ENCODE measurements at regions not wholly inside any gene's neighbourhood (a gene's known extent, or its start where the extent isn't known, plus 50 kb on each side); places are given as distances from the start of the nearest gene placed in this dataset.

DNA sequence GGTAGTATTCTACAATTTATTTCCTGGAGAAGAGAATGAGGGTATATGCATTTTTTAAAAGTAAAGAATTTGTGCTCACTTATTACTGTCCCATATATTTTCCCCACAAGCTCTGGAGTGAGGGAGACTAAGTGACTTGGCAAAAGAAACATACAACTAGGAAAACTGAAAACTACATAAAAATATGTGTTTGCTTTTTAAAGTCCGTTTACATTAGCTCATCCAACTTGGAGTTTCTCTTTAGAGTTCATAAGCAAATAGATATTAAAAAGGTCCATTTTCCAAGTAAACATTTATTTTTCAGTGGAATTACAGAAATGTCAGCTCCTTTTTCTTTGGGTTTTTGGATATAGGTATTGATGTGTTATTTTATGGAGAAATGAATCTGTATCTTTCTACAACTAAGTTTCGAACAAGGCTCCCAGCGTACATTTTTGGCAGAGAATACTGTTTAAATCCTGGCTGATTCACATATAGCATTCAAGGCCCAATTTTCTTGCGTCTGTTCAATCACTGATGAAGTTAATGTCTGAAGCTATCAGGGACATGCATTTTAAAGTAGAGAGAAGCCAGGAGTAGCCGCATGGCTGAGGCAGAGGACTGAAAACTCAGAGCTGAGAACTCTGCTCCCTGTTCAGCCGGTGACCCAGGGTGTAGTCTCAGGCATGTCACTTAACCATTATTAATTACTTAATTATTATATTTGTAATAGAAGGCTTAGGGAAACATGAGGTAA, 729.4 kb downstream of the EFNB2 start:
- intact Hi-C loops (cut with DNase I), result no loop called here
- no peak for DNase-seq (ENCODE audit: low spot score)

DNA sequence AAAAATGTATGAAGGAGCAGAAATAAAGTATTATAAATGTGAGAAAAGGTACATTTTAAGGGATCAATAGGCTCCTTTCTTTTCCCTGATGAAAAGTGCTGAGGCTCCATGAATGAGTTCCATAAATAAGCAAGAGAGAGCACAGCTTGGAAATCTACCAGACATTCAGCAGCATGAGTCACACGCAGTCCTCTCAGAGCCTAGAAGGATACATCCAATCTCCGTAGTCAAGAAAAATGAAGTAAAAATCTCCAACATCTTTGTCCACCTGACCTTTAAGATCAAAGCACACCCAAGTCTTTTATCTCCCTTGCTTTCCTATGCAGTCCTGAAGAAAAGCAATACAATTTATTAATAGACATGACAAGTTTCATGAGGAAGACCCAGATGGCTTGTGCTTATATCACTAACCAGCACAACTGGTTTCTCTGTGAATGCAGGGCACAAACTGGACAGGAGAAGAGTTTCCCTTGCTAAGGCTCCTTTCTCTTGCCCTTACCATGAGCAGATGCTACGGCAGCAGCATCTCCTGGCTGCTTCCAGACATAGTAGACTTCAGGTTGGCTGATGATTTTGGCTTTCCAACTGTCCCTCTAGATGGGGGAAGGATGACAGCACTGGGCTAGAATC, 730.8 kb downstream of the EFNB2 start:
- intact Hi-C loops (cut with DNase I), result no loop called here
- DNase-seq (ENCODE audit: low spot score), result no peak

DNA sequence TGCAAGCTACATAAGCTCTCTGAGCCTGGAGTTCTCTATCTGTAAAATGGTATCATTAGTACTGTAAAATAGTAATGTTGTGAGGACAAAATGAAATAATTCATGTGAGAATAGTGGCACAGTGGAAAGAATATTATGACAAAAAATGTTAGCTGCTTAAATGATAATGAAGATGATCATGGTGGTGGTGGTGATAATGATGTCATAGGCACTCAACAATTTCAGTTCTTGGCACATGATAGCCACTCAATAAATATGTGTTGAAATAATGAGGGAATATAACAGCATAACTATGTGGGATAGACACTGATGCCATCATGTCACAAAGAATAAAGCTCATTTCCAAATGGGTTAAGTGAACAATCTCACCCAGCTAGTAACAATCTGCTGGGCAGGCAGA, 736.3 kb downstream of the EFNB2 start:
- intact Hi-C loops (cut with DNase I), result loop anchor here (10.0 kb wide), 1 partner anchor 116 kb away; no protein-coding TSS in a partner anchor
- no peak for DNase-seq (ENCODE audit: low spot score)

DNA sequence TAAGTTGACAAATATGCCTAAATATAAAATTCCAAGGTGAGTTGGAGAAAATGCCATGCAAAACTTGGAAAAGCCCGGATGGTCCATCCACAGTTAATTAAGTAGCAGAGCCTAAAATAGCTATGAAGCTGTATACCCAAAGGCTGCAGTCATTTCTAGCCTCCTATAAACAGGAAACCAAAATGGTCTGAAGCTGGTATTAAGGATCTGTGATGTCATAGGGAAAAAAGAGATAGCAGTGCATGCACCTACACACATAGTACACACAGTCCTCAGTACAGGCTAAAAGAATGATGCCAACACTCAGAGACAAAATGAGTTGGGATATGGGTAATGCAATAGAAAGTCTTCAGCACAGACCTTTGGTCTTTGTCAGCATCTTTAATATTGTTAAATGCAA, 736.9 kb downstream of the EFNB2 start:
- intact Hi-C loops (cut with DNase I), result loop anchor here (10.0 kb wide), 1 partner anchor 116 kb away; no protein-coding TSS in a partner anchor
- no peak for DNase-seq (ENCODE audit: low spot score)

DNA sequence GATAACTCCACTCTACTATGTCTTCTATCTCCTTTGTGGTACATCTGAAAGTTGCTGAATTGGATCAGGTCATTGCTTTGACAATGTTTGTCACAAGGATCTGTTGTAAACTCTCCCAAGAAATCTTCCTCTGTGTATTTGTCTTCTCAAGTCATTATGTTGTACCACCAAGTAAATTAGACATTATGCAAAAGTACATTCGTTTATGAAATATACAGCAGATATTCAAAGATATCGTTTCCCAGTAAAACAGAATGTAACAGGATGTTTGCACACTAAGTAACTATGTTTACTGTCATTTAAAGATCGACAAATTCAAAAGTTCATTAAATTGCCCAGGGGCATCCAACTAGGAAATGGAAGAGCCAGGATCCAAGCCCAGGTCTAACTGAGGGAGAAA, 739.4 kb downstream of the EFNB2 start:
- no peak for DNase-seq (ENCODE audit: low spot score)
- intact Hi-C loops (cut with DNase I), result loop anchor here (10.0 kb wide), 1 partner anchor 119 kb away; no protein-coding TSS in a partner anchor

DNA sequence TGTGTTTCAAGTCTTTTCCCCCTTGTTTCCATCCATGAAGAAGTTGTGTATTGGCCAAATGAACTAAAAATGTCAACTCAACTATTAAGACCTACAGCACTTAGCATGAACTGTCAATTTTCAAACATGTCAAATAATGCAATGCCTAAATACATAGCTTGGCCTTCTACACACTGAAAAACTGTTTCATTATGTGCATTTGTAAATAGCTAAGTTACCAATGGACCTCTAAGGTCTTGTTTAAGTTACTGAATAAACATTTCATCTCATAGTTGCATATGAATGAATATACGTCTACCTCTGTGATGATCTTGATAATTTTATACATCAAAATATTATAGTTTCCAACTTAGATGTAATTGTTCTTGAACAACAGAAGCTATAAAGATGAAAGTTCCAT, 744.5 kb downstream of the EFNB2 start:
- DNase-seq (ENCODE audit: low spot score), result no peak
- intact Hi-C loops (cut with DNase I), result loop anchor here (10.0 kb wide), 1 partner anchor 124 kb away; no protein-coding TSS in a partner anchor

DNA sequence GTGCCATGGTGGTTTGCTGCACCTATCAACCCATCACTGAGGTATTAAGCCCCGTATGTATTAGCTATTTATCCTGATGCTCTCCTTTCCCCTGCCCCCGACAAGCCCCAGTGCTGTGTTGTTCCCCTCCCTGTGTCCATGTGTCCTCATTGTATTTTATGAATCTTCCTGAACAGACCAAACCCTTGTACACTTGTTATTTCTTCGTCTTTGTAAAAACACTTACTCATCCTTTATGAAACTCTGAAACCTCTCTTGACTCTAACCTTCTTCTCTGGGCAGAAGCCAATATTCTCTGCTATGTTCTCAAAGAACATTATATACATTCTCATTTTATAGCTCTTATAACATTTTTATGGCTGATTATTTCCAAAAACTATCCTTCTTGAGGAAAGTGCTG, 746.9 kb downstream of the EFNB2 start:
- no peak for DNase-seq (ENCODE audit: low spot score)
- intact Hi-C loops (cut with DNase I), result no loop called here

DNA sequence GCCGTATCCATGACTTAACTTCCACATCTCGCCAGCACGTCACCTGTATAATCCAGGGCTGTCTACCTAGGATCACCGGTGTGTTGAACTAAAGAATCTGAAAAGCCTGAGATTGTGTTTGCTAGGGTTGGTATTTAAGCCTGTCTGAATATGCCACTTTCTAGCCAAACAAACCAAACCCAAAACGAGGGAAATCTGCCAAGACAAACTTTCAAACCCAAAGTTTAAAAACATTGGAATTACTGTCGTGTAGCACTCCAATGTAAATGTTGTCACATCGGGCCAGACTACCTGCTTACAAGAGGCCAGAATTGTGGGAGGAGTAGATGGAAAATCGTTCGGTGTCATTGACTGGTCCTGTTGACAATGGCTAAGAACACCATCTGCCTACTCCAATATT, 747.8 kb downstream of the EFNB2 start:
- intact Hi-C loops (cut with DNase I), result no loop called here
- no peak for DNase-seq (ENCODE audit: low spot score)

DNA sequence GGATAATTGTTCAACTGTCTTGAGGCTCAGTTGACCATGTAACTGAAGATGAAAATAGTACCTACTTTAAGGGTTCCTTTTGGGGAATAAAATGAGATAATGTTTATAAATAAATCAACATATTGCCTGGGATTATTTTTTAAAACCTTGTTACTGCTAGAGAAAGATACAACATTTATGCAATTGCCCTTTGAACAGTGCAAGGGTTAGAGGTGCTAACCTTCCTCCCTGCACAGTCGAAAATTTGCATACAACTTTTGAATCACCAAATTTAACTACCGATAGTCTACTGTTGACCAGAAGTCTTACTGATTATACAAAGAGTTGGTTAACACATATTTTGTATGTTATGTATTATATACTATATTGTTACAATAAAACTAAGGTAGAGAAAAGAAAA, 750.0 kb downstream of the EFNB2 start:
- intact Hi-C loops (cut with DNase I), result no loop called here
- no peak for DNase-seq (ENCODE audit: low spot score)

DNA sequence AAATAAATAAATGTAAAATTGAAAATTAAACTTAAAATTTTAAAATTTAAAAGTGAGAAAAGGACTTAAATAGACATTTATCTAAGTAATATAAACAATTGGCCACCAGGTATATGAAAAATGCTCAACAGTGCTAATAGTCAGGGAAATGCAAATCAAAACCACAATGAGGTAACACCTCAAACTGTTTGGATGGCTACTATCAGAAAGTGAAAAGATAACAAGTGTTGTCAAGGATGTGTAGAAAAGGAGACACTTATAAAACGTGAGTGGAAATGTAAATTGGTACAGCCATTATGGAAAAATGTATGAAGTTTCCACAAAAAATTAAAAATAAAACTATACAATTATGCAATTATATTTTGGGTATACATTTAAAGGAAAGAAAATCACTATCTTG, 752.2 kb downstream of the EFNB2 start:
- no peak for DNase-seq (ENCODE audit: low spot score)
- intact Hi-C loops (cut with DNase I), result no loop called here

DNA sequence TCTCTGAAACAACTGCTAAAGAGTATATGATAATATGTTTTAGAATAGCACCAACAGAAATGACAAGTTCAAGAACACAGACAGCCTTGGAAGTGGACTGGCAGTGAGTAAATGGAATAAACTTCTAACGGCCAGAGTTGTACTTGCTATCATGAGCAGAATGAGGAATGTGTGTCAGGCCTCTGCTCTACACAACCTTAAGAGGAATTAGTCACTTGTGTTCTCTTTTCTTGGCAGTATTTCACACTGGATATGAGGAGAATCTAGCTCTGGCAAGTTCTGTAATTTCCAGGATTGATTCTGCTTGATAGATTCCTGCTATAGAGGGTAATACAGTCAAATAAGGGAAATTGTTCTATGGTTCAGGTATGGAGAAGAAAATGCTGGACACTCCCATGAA, 757.3 kb downstream of the EFNB2 start:
- no peak for DNase-seq (ENCODE audit: low spot score)
- intact Hi-C loops (cut with DNase I), result no loop called here

DNA sequence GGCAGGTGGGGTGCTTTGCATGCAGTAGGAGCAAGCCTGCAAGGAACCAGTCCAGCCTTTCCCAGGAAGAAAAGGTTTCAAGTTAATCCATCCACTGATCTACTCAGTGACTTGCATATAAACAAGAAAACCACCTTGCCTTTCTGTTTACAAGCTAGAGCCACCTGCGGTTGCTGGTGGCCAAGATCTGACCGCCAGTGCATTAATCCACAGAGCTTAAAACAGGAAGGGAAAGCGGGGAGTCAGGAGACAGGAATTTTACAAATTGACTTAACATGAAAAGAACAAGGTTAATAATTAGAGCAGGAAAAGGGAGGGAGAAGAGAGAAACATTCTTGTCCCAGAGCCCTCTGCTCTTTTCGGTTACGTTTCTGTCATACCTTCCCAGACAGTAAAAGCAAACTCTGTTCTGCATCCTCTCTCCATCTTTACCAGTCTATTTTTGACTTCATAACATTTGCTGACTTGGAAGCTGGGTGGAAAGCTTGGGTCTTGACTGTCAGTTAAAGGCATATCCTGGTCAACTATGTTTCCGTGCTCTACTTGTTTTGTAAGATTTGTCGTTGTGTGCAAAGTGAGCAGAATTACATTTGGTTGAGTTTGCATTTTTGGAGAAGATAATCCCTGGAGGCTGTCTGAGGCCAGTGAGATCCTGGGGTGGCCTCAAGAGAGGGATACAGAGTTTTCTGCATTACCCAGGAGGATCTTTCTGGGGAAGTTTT, 760.6 kb downstream of the EFNB2 start:
- DNase-seq (ENCODE audit: low spot score), result no peak
- intact Hi-C loops (cut with DNase I), result no loop called here

DNA sequence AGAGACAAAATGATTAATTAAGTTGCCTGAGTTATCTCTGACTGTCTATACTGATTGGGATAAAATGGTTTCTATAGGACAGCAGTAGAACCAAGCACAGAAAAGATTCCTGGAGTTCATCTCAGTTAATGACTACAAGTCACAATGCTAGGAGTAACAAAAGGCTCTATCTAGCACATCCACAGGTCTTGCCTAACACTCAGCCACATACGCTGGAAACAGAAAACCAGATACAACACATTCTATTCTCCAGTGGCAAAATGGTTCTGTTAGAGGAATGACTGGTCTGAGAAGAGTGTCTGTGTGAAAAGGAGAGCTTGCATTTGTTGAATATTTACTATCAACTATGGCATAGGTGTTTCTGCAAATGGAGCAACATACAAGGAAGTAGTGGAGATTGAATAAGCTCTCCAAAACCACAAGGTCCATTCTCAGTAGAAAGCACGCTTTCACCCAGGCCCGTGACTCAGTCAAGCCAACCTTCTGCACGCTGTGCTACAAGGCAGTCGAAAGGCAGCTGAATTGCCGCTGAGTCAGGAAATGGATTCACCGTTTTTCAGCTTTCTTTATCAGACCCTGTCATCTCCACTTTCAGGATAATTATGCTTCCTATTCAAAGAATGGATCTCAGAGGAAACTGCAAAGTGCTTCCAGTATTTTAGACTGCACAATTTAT, 761.5 kb downstream of the EFNB2 start:
- DNase-seq (ENCODE audit: low spot score), result no peak

DNA sequence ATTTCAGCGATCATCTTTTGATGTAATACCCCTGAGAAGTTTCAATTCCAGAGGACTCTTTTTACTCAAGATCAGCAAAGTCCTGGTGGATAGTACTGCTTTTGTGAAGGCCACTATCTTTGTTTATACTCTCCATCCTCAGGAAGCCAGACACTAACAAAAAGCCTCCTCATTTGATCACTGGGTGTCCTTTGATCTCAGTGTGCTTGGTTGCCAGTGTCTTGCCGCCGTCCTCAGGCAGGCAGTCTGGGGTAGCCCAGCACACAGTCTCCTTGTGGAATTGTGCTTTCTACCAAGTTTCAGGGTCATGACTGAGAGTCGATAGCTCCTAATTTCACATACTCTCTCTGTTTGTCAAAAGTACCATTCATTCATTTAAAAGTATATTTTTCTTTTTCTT, 762.2 kb downstream of the EFNB2 start:
- DNase-seq (ENCODE audit: low spot score), result no peak
- intact Hi-C loops (cut with DNase I), result no loop called here

More for the DNA sequence above, 761.5 kb downstream of the EFNB2 start:
- intact Hi-C loops (cut with DNase I), result no loop called here

DNA sequence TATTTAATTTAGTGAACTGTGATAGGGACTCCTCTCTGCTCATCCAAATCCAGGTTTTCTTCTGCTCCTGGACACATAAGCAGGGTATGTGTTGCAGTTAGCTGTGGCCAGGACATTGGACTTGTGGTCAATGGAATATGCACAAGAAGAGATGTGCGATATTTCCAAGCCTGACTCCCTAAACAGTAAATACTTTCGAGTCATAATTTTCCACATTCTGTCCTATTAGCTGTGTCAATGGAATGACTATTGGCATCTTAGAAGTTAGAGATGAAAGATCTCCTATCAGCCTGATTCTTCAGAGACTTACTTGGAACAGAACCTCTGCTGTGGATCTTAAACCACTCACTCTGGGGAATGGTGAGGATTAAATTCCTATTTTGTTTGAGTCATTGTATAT, 771.0 kb downstream of the EFNB2 start:
- DNase-seq (ENCODE audit: low spot score), result no peak
- intact Hi-C loops (cut with DNase I), result no loop called here

DNA sequence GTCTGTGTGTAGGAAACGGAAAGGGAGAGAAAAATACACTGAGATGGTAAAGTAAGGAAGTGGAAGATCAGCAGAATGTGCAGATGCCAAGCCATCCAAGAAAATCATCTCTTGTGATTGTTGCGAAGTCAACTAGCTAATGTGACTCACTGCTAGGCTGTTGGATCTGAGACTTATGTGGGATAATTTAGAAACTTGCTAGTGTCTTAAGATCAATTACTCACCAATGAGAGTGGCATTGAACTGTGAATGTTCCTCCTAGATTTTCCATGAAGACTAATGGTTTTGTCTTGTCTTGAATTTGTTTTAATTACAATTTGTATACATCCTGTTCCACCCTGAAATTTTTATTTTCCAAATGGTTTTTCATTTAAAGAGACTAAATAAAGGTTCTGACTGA, 771.6 kb downstream of the EFNB2 start:
- intact Hi-C loops (cut with DNase I), result no loop called here
- no peak for DNase-seq (ENCODE audit: low spot score)

DNA sequence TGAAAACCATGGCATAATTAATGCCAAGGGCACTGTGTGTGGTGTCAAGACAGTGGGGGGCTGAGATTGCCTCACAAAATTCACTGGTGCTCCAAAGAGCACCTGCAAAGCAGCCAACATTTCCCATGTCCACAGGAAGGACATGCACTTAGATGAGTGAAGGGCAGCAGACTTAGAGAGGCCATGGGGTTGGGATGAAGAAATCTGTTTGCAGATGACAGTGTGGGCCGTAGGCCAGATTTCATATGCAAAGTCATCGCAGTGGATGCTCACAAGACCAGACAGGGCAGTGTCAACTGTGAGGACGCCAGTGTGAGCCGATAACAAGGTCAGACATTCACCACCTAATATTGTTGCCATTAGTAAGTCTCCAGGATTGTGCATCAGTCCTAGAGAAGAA, 773.4 kb downstream of the EFNB2 start:
- no peak for DNase-seq (ENCODE audit: low spot score)
- intact Hi-C loops (cut with DNase I), result no loop called here

DNA sequence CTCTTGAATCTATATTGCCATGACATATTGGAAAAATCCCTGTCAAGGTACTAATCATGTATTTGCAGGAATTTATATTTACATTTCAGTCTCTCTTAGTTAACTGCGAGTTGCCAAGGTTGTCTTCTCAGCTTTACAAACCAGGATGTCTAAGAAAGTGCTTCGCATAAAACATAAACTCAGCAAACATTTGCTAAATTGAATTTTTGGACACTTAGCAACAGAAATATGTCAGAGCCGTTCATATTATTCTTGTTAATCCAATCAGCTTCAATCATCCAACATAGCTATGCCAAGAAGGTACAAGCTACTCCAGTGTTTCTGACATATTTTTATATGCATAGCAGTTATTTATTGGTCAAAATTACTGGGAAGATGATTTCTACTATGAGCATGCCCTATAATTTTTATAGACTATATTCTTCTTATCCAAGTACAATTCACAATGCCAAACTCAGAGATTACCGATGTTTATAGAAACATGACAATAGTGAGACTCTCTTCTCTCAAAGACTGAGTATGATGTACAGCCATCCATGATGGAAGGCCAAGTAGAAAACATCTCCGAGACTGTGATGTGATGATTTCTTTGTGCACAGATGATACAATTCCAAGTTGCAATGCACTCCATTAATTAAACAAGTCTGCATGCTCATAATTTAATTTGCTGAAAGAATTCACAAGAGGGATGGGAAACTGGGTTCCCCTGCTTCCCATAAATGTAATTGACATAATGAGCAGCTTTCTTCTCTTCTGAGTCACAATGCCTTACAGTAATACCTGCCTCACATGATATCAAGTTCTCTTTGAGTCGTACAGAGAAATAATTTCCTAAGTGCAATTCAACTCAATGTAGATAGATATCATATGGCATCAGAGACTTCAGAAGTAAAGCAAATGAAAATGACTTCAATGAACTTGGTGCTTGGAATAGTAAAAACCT, 776.3 kb downstream of the EFNB2 start:
- DNase-seq (ENCODE audit: low spot score), result no peak
- intact Hi-C loops (cut with DNase I), result no loop called here

DNA sequence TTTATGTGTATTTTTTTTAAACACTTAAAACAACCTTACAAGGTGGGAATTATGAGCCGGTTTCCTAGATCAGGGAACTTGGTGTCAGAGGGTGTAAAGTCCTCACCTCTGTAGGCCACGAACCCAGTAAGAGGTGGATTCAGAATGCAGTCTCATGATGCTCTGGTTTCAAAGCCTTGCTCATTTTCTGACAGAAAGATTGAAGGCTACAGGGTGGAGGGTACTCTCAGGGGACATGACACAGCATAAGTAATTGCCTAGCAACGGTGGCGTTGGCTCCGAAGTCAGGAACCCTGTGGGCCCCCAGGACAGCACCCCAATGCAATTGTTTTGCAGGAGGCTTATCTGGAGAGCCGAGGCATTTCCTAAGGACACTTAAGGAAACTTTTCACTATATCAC, 794.7 kb downstream of the EFNB2 start:
- intact Hi-C loops (cut with DNase I), result no loop called here

More for the DNA sequence above, 794.7 kb downstream of the EFNB2 start:
- no peak for DNase-seq (ENCODE audit: low spot score)

All from cardiac septum (tissue), 1 donor.